Body of pancreas (tissue), 4 donors: ENCODE measurements at regions not wholly inside any gene's neighbourhood (a gene's known extent, or its start where the extent isn't known, plus 50 kb on each side); places are given as distances from the start of the nearest gene placed in this dataset.

Experiments
- CTCF ChIP-seq, 7 experiments: fragments of 450-650 bp in 4 of 7; fragments of 200-600 bp in 3 of 7; sonication (generic) in 3 of 7; IDR thresholded peaks; one replicate each; pipeline ENCODE4 v1.5.1; 2016 to 2019; ENCODE audit warnings: antibody characterized with exemption in 7 of 7
- POLR2A ChIP-seq, 3 donors: fragments of 450-650 bp; IDR thresholded peaks; one replicate each; pipeline ENCODE4 v1.6.1; 2016; ENCODE audit warnings: antibody characterized with exemption in 3 of 3, mild to moderate bottlenecking in 2 of 3

DNA sequence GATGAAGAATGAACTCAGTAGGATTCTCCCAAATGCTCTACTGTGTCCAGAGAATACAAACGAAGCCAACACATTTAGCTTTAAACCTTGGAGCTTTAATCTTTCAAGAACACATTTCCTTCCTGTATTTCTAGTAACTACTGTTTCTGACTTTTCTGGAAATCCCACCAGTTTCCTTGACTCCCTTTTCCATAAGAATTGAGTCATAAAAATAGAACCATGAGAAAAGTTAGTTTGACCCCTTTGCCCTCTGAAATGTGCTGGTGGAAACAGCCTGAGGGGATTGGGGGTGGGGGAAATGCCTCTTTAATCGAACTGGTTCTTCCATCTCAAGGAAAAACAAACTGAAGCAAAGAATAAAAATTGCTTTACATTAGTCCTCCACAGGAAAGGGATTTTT lies 123.9 kb downstream of the TMEM17 start:
- TF ChIP-seq POLR2A (IDR thresholded peaks at IDR 0.05) (no peak), CTCF (IDR thresholded peaks at IDR 0.05) (no peak)
